GM18867 (cell line): ENCODE measurements at regions not wholly inside any gene's neighbourhood (a gene's known extent, or its start where the extent isn't known, plus 50 kb on each side); places are given as distances from the start of the nearest gene placed in this dataset.
"Not testable (repeated sequence)": the region's sequence is repeated elsewhere in the genome, so short reads cannot be mapped to it uniquely, and the experiment has no call there.

Source experiments
- ATAC-seq: cut with Tn5 transposase; IDR thresholded peaks from one replicate; pipeline ENCODE4 v1.9.1; 2021; ENCODE audit warnings: mild to moderate bottlenecking, moderate library complexity; ENCODE audit not compliant: unreplicated experiment

GRCh38 chr7:116410694-116411093 is 88.8 kb upstream of the CAV2 start:
- not testable (repeated sequence) for ATAC-seq

GRCh38 chr7:116417593-116418345 is 81.8 kb upstream of the CAV2 start:
- no peak for ATAC-seq

- ATAC-seq = no peak
These were observed 81.0 kb upstream of the CAV2 start for GRCh38 chr7:116418524-116418923.

GRCh38 chr7:116420003-116420402 is 79.5 kb upstream of the CAV2 start:
- no peak for ATAC-seq

- no peak for ATAC-seq
These were observed 78.2 kb upstream of the CAV2 start for GRCh38 chr7:116421298-116421697.

- no peak for ATAC-seq
These were observed 76.9 kb upstream of the CAV2 start for GRCh38 chr7:116422683-116423082.

GRCh38 chr7:116423499-116423898 is 76.0 kb upstream of the CAV2 start:
- no peak for ATAC-seq

- no peak for ATAC-seq
These were observed 73.8 kb upstream of the CAV2 start for GRCh38 chr7:116425647-116426209.

GRCh38 chr7:116426428-116427156 is 72.9 kb upstream of the CAV2 start:
- ATAC-seq = no peak

GRCh38 chr7:116429986-116430619 is 69.4 kb upstream of the CAV2 start:
- ATAC-seq = no peak

GRCh38 chr7:116431787-116432526 is 67.6 kb upstream of the CAV2 start:
- no peak for ATAC-seq

GRCh38 chr7:116432527-116432916 is 67.0 kb upstream of the CAV2 start:
- ATAC-seq = no peak

- no peak for ATAC-seq
These were observed 66.3 kb upstream of the CAV2 start for GRCh38 chr7:116433246-116433645.

- ATAC-seq = no peak
These were observed 64.7 kb upstream of the CAV2 start for GRCh38 chr7:116434820-116435341.

GRCh38 chr7:116436305-116436826 is 63.2 kb upstream of the CAV2 start:
- ATAC-seq = no peak

GRCh38 chr7:116438267-116438666 is 61.3 kb upstream of the CAV2 start:
- ATAC-seq = no peak

- ATAC-seq = no peak
These were observed 60.5 kb upstream of the CAV2 start for GRCh38 chr7:116439005-116439404.

GRCh38 chr7:116439841-116440549 is 59.5 kb upstream of the CAV2 start:
- no peak for ATAC-seq

- ATAC-seq = no peak
These were observed 58.0 kb upstream of the CAV2 start for GRCh38 chr7:116441534-116441933.

GRCh38 chr7:116443101-116443523 is 56.4 kb upstream of the CAV2 start:
- ATAC-seq = no peak
